ENCODE measurements at regions not wholly inside any gene's neighbourhood (a gene's known extent, or its start where the extent isn't known, plus 50 kb on each side); places are given as distances from the start of the nearest gene placed in this dataset.

GRCh38 chr1:30171537-30172298, 551.7 kb downstream of the MATN1 start:
- no peak overlapping the region for H3K4me3 ChIP-seq (ENCODE audit: low read depth, low read length)
- in situ Hi-C loops (cut with HindIII; ENCODE audit: low sequenced_read_pairs) = no loop called here
- no peak for DNase-seq (ENCODE audit: low read depth)
- TF ChIP-seq CTCF (IDR thresholded peaks at IDR 0.05; ENCODE audit: low read depth, low read length, missing control alignments) = no peak

GRCh38 chr1:30169269-30169668, 554.1 kb downstream of the MATN1 start:
- DNase-seq (ENCODE audit: low read depth) = no peak
- in situ Hi-C loops (cut with HindIII; ENCODE audit: low sequenced_read_pairs) = no loop called here
- TF ChIP-seq CTCF (IDR thresholded peaks at IDR 0.05; ENCODE audit: low read depth, low read length, missing control alignments) = no peak
- no peak overlapping the region for H3K4me3 ChIP-seq (ENCODE audit: low read depth, low read length)

- DNase-seq (ENCODE audit: low read depth) = no peak
- in situ Hi-C loops (cut with HindIII; ENCODE audit: low sequenced_read_pairs) = no loop called here
- TF ChIP-seq CTCF (IDR thresholded peaks at IDR 0.05; ENCODE audit: low read depth, low read length, missing control alignments) = no peak
- H3K4me3 ChIP-seq (ENCODE audit: low read depth, low read length) = no peak overlapping the region
These were observed 557.2 kb downstream of the MATN1 start for GRCh38 chr1:30166174-30166573.

- no peak overlapping the region for H3K4me3 ChIP-seq (ENCODE audit: low read depth, low read length)
- TF ChIP-seq CTCF (IDR thresholded peaks at IDR 0.05; ENCODE audit: low read depth, low read length, missing control alignments) = no peak
- in situ Hi-C loops (cut with HindIII; ENCODE audit: low sequenced_read_pairs) = no loop called here
- DNase-seq (ENCODE audit: low read depth) = no peak
These were observed 558.3 kb downstream of the MATN1 start for GRCh38 chr1:30165116-30165515.

- no peak for DNase-seq (ENCODE audit: low read depth)
- TF ChIP-seq CTCF (IDR thresholded peaks at IDR 0.05; ENCODE audit: low read depth, low read length, missing control alignments) = no peak
- in situ Hi-C loops (cut with HindIII; ENCODE audit: low sequenced_read_pairs) = no loop called here
- no peak overlapping the region for H3K4me3 ChIP-seq (ENCODE audit: low read depth, low read length)
These were observed 558.7 kb downstream of the MATN1 start for GRCh38 chr1:30164693-30165092.

GRCh38 chr1:30162565-30162964, 560.8 kb downstream of the MATN1 start:
- no peak for TF ChIP-seq CTCF (IDR thresholded peaks at IDR 0.05; ENCODE audit: low read depth, low read length, missing control alignments)
- DNase-seq (ENCODE audit: low read depth) = no peak
- in situ Hi-C loops (cut with HindIII; ENCODE audit: low sequenced_read_pairs) = no loop called here
- no peak overlapping the region for H3K4me3 ChIP-seq (ENCODE audit: low read depth, low read length)
